Activated CD4-positive, alpha-beta T cell treated with anti-CD3 and anti-CD28 coated beads, Interleukin-2, amount 50 U/mL, for 24 hours (primary cell): ENCODE measurements at regions not wholly inside any gene's neighbourhood (a gene's known extent, or its start where the extent isn't known, plus 50 kb on each side); places are given as distances from the start of the nearest gene placed in this dataset.

ENCODE experiments used
- DNase-seq, 2 donors: peaks; one replicate each; pipeline ENCODE4 v3.0.0-alpha.2; 2020; ENCODE audit warnings: low read depth in 1 of 2, low spot score in 1 of 2

- no peak for DNase-seq
Observed at GRCh38 chr13:51518827-51519226, 65.4 kb upstream of the WDFY2 start.

GRCh38 chr13:51519771-51520216, 64.5 kb upstream of the WDFY2 start:
- no peak for DNase-seq

DNA sequence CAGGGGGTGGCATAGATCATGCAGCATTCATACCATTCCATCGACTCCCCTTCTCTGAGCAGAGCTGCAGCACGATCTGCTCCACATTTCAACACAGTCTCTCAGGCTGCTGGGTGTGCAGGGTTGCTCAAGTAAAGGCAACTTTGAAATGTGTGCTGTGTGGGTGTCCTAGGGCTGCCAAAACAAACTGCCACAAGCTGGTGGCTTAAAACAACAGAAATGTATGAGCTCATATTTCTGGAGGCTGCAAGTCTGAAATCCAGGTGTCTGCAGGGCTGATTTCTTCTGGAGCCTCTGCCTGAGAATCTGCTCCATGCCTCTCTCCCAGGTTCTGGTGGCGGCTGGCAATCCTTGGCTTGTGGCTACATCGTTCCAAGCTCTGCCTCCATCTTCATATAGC, 63.7 kb upstream of the WDFY2 start:
- no peak for DNase-seq

- no peak for DNase-seq
Observed at GRCh38 chr13:51523082-51523518, 61.2 kb upstream of the WDFY2 start.

DNA sequence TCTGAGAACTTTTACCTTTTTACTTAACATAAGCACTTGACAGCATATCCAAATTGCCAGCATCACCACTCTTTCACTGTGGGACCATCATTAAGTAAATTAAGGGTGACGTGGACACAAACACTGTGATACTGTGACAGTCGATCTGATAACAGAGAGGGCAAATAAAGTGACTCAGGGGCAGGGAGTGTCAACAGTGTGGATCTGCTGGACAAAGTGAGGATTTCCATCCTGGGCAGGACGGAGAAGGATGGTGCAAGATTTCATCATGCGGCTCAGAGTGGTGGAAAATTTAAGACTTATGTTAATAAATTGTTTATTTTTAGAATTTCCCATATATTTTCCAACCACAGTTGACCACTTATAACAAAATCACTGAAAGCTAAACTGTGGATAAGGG, 60.0 kb upstream of the WDFY2 start:
- DNase-seq = no peak

DNA sequence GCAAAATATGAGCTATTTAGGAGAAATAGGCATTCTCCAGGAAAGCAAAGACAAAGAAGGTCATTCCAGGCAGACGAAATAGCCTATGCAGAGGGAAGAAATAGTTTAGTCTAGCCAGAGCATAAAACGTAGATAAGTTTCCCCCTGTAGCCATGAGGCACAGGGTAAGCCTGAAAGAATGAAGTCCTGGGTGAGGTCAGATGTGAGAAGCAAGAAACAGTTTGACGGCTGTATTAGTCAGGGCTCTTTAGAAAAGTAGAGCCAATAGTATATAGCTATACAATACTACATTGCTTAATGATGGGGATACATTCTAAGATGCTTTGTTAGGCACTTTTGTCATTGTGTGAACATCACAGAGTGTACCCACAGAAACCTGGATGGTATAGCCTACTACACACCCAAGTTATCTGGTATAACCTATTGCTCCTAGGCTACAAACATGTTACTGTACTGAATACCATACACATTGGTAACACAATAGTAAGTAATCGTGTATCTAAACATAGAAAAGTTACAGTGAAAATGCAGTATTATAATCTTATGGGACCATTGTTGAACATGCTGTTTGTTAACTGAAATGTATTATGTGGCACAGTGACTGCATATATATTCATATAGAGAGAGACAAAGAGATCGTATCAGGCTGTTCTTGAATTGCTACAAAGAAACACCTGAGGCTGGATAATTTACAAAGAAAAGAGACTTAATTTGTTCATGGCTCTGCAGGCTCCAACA, 59.3 kb upstream of the WDFY2 start:
- DNase-seq = no peak

GRCh38 chr13:51525567-51526167, 58.6 kb upstream of the WDFY2 start:
- no peak for DNase-seq

GRCh38 chr13:51526202-51526601, 58.1 kb upstream of the WDFY2 start:
- no peak for DNase-seq

DNA sequence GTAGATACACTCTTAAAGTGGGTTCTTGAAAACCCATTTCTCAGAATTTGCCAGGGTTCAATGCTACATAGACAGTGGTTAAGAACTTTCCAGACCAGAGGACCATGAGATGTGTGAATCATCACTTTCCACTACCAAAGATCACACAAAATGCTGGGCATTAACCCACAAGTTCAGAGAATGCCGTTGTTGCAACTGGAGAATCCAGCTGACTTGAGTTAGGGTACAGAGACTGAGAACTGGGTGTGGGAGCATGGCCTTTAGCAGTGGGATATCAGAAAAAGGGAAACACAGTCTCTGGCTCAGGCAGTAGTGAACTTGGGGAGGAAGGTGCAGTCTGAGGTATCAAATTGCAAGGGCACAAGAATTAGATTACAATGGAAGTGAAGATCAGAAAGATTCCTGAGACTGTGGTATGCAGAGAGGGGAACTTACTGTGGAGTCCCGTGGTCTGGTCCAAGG, 51.5 kb upstream of the WDFY2 start:
- no peak for DNase-seq

- DNase-seq = peak in 1 of 2 donors; percentile 24
Observed at GRCh38 chr13:51534041-51534817, 50.0 kb upstream of the WDFY2 start.
